ENCODE measurements at regions not wholly inside any gene's neighbourhood (a gene's known extent, or its start where the extent isn't known, plus 50 kb on each side); places are given as distances from the start of the nearest gene placed in this dataset.
"Not testable (repeated sequence)": the region's sequence is repeated elsewhere in the genome, so short reads cannot be mapped to it uniquely, and the experiment has no call there.

GRCh38 chr12:72974954-72975555, 702.9 kb downstream of the TRHDE start:
- no peak overlapping the region for H3K4me3 Mint-ChIP-seq (ENCODE audit: unreplicated experiment)
- no peak for DNase-seq (ENCODE audit: extremely low spot score, unreplicated experiment)
- no peak for TF ChIP-seq CTCF (IDR thresholded peaks at IDR 0.05)
- H3K36me3 Mint-ChIP-seq (ENCODE audit: unreplicated experiment), result no peaks in the 10 kb centered on the region
- H3K27me3 Mint-ChIP-seq (ENCODE audit: unreplicated experiment), result no peaks in the 10 kb centered on the region
- peaks cover 9% of the 10 kb centered on the region for H3K9me3 Mint-ChIP-seq (ENCODE audit: unreplicated experiment)
- no peak overlapping the region for H3K27ac Mint-ChIP-seq (ENCODE audit: unreplicated experiment)
- no peaks in the 10 kb centered on the region for H3K4me1 Mint-ChIP-seq (ENCODE audit: unreplicated experiment)

GRCh38 chr12:72978999-72979398, 706.8 kb downstream of the TRHDE start:
- no peak for DNase-seq (ENCODE audit: extremely low spot score, unreplicated experiment)
- Mint-ChIP-seq H3K27me3 (ENCODE audit: unreplicated experiment) (no peaks in the 10 kb centered on the region), H3K36me3 (ENCODE audit: unreplicated experiment) (no peaks in the 10 kb centered on the region), H3K4me3 (ENCODE audit: unreplicated experiment) (no peak overlapping the region), H3K9me3 (ENCODE audit: unreplicated experiment) (peaks cover 9% of the 10 kb centered on the region), H3K4me1 (ENCODE audit: unreplicated experiment) (no peaks in the 10 kb centered on the region), H3K27ac (ENCODE audit: unreplicated experiment) (no peak overlapping the region)
- no peak for TF ChIP-seq CTCF (IDR thresholded peaks at IDR 0.05)

- H3K9me3 Mint-ChIP-seq (ENCODE audit: unreplicated experiment), result no peaks in the 10 kb centered on the region
- H3K36me3 Mint-ChIP-seq (ENCODE audit: unreplicated experiment), result no peaks in the 10 kb centered on the region
- H3K4me3 Mint-ChIP-seq (ENCODE audit: unreplicated experiment), result no peak overlapping the region
- no peak overlapping the region for H3K27ac Mint-ChIP-seq (ENCODE audit: unreplicated experiment)
- no peak for TF ChIP-seq CTCF (IDR thresholded peaks at IDR 0.05)
- no peak for DNase-seq (ENCODE audit: extremely low spot score, unreplicated experiment)
- H3K27me3 Mint-ChIP-seq (ENCODE audit: unreplicated experiment), result no peaks in the 10 kb centered on the region
- no peaks in the 10 kb centered on the region for H3K4me1 Mint-ChIP-seq (ENCODE audit: unreplicated experiment)
Observed at GRCh38 chr12:72982356-72982755, 710.2 kb downstream of the TRHDE start.

GRCh38 chr12:72986963-72987362, 714.8 kb downstream of the TRHDE start:
- no peak for TF ChIP-seq CTCF (IDR thresholded peaks at IDR 0.05)
- Mint-ChIP-seq H3K4me1 (ENCODE audit: unreplicated experiment) (no peaks in the 10 kb centered on the region), H3K4me3 (ENCODE audit: unreplicated experiment) (no peak overlapping the region), H3K27me3 (ENCODE audit: unreplicated experiment) (no peaks in the 10 kb centered on the region), H3K36me3 (ENCODE audit: unreplicated experiment) (no peaks in the 10 kb centered on the region), H3K27ac (ENCODE audit: unreplicated experiment) (no peak overlapping the region), H3K9me3 (ENCODE audit: unreplicated experiment) (no peaks in the 10 kb centered on the region)
- no peak for DNase-seq (ENCODE audit: extremely low spot score, unreplicated experiment)

GRCh38 chr12:72989458-72989947, 717.3 kb downstream of the TRHDE start:
- Mint-ChIP-seq H3K27ac (ENCODE audit: unreplicated experiment) (no peak overlapping the region), H3K4me3 (ENCODE audit: unreplicated experiment) (no peak overlapping the region), H3K36me3 (ENCODE audit: unreplicated experiment) (no peaks in the 10 kb centered on the region), H3K4me1 (ENCODE audit: unreplicated experiment) (no peaks in the 10 kb centered on the region), H3K9me3 (ENCODE audit: unreplicated experiment) (no peaks in the 10 kb centered on the region), H3K27me3 (ENCODE audit: unreplicated experiment) (no peaks in the 10 kb centered on the region)
- DNase-seq (ENCODE audit: extremely low spot score, unreplicated experiment), result no peak
- TF ChIP-seq CTCF (IDR thresholded peaks at IDR 0.05), result no peak

- H3K4me1 Mint-ChIP-seq (ENCODE audit: unreplicated experiment); DNase-seq (ENCODE audit: extremely low spot score, unreplicated experiment); H3K4me3 Mint-ChIP-seq (ENCODE audit: unreplicated experiment); H3K27me3 Mint-ChIP-seq (ENCODE audit: unreplicated experiment); H3K36me3 Mint-ChIP-seq (ENCODE audit: unreplicated experiment); H3K27ac Mint-ChIP-seq (ENCODE audit: unreplicated experiment); H3K9me3 Mint-ChIP-seq (ENCODE audit: unreplicated experiment): not testable (repeated sequence)
Observed at GRCh38 chr12:72995029-72995428, 722.9 kb downstream of the TRHDE start.
